ENCODE measurements at regions not wholly inside any gene's neighbourhood (a gene's known extent, or its start where the extent isn't known, plus 50 kb on each side); places are given as distances from the start of the nearest gene placed in this dataset.

DNA sequence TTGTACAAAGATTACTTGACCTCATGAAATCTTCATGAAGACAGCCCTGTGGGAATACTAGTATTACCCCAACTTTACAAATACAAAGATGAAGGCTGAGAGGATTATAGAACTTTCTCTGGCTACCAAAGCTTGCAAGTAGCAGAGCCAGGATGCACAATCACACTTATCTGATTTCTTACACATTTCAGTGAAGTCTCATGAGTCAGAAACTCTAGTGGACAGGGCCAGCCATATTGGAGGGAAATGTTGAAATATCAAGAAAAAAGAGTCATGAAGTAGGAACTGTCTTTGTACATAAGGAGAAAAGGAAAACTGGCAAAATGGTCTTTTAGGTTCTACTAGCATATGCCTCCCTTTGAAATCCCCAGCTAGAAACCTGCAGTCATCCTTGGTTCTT, 369.6 kb upstream of the WWC1 start:
- H3K4me3 Mint-ChIP-seq: no peak overlapping the region
- no peaks in the 10 kb centered on the region for H3K79me2 ChIP-seq (ENCODE audit: insufficient read depth, low read length)
- H3K36me3 Mint-ChIP-seq: no peaks in the 10 kb centered on the region
- DNase-seq: peak in 1 of 3 donors; percentile 14
- peak overlapping the region in 1 of 7 donors; percentile 49 for H3K27ac Mint-ChIP-seq
- H3K36me3 ChIP-seq (replicated peaks in 1 of 2; ENCODE audit: control insufficient read depth in 1 of 2, insufficient read depth in 2 of 2, low read length in 2 of 2): no peaks in the 10 kb centered on the region
- peaks cover 0 to 9% (median 0%) of the 10 kb centered on the region in 7 donors for H3K9me3 Mint-ChIP-seq
- H3K27me3 Mint-ChIP-seq (ENCODE audit: low read depth in 3 of 3): peaks cover 0 to 2% (median 0%) of the 10 kb centered on the region in 3 donors
- H4K20me1 ChIP-seq (ENCODE audit: insufficient read depth, low read length): no peaks in the 10 kb centered on the region
- H2AFZ ChIP-seq (ENCODE audit: insufficient read depth, low read depth, low read length, poor library complexity, severe bottlenecking): no peak overlapping the region
- no peak overlapping the region for H3K4me3 ChIP-seq (replicated peaks in 1 of 3; ENCODE audit: low read depth in 2 of 3, low read length in 3 of 3)
- no peak overlapping the region for H3K27ac ChIP-seq (ENCODE audit: low read depth in 1 of 2, low read length in 2 of 2)
- H3K27me3 ChIP-seq (ENCODE audit: control insufficient read depth in 2 of 2, insufficient read depth in 2 of 2, low read length in 2 of 2): no peaks in the 10 kb centered on the region
- peaks cover 6% of the 10 kb centered on the region for H3K4me1 Mint-ChIP-seq
- H3K9me3 ChIP-seq (replicated peaks in 1 of 2; ENCODE audit: control insufficient read depth in 1 of 2, insufficient read depth in 1 of 2, low read length in 2 of 2): no peaks in the 10 kb centered on the region
- TF ChIP-seq, protein P1, sequence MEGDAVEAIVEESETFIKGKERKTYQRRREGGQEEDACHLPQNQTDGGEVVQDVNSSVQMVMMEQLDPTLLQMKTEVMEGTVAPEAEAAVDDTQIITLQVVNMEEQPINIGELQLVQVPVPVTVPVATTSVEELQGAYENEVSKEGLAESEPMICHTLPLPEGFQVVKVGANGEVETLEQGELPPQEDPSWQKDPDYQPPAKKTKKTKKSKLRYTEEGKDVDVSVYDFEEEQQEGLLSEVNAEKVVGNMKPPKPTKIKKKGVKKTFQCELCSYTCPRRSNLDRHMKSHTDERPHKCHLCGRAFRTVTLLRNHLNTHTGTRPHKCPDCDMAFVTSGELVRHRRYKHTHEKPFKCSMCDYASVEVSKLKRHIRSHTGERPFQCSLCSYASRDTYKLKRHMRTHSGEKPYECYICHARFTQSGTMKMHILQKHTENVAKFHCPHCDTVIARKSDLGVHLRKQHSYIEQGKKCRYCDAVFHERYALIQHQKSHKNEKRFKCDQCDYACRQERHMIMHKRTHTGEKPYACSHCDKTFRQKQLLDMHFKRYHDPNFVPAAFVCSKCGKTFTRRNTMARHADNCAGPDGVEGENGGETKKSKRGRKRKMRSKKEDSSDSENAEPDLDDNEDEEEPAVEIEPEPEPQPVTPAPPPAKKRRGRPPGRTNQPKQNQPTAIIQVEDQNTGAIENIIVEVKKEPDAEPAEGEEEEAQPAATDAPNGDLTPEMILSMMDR (IDR thresholded peaks at IDR 0.05): no peak
- H3K4me2 ChIP-seq (replicated peaks; ENCODE audit: extremely low read depth, low read length, poor library complexity, severe bottlenecking): no peak overlapping the region
- H3K4me1 ChIP-seq (ENCODE audit: control insufficient read depth in 1 of 2, insufficient read depth in 2 of 2, low read length in 2 of 2): peaks cover 6 to 9% of the 10 kb centered on the region in 2 donors
- no peak overlapping the region for H3K9ac ChIP-seq (ENCODE audit: insufficient read depth, low read length, poor library complexity, severe bottlenecking)
- intact Hi-C loops (cut with micrococcal nuclease): no loop called here

- Mint-ChIP-seq H3K27me3 (ENCODE audit: low read depth in 3 of 3) (peaks cover 0 to 2% (median 0%) of the 10 kb centered on the region in 3 donors), H3K9me3 (peaks cover 0 to 9% (median 0%) of the 10 kb centered on the region in 7 donors), H3K4me3 (no peak overlapping the region), H3K36me3 (no peaks in the 10 kb centered on the region), H3K4me1 (peaks cover 6% of the 10 kb centered on the region), H3K27ac (no peak overlapping the region)
- WGBS (ENCODE audit: insufficient coverage): no CpG with 5 or more reads among the region's 4 CpGs
- Histone ChIP-seq H3K9me3 (replicated peaks in 1 of 2; ENCODE audit: control insufficient read depth in 1 of 2, insufficient read depth in 1 of 2, low read length in 2 of 2) (no peaks in the 10 kb centered on the region), H2AFZ (ENCODE audit: insufficient read depth, low read depth, low read length, poor library complexity, severe bottlenecking) (no peak overlapping the region), H4K20me1 (ENCODE audit: insufficient read depth, low read length) (no peaks in the 10 kb centered on the region), H3K27ac (ENCODE audit: low read depth in 1 of 2, low read length in 2 of 2) (no peak overlapping the region), H3K4me1 (ENCODE audit: control insufficient read depth in 1 of 2, insufficient read depth in 2 of 2, low read length in 2 of 2) (peaks cover 6 to 9% of the 10 kb centered on the region in 2 donors), H3K27me3 (ENCODE audit: control insufficient read depth in 2 of 2, insufficient read depth in 2 of 2, low read length in 2 of 2) (no peaks in the 10 kb centered on the region), H3K36me3 (replicated peaks in 1 of 2; ENCODE audit: control insufficient read depth in 1 of 2, insufficient read depth in 2 of 2, low read length in 2 of 2) (no peaks in the 10 kb centered on the region), H3K9ac (ENCODE audit: insufficient read depth, low read length, poor library complexity, severe bottlenecking) (no peak overlapping the region), H3K4me2 (replicated peaks; ENCODE audit: extremely low read depth, low read length, poor library complexity, severe bottlenecking) (no peak overlapping the region), H3K4me3 (replicated peaks in 1 of 3; ENCODE audit: low read depth in 2 of 3, low read length in 3 of 3) (no peak overlapping the region), H3K79me2 (ENCODE audit: insufficient read depth, low read length) (no peaks in the 10 kb centered on the region)
- TF ChIP-seq, protein P1 (IDR thresholded peaks at IDR 0.05): no peak
- intact Hi-C loops (cut with micrococcal nuclease): no loop called here
- no peak for DNase-seq
These were observed 368.0 kb upstream of the WWC1 start for GRCh38 chr5:167923396-167923795.

Data from CD14-positive monocyte (primary cell).